Skin epidermis (tissue), 12 donors: ENCODE measurements at regions not wholly inside any gene's neighbourhood (a gene's known extent, or its start where the extent isn't known, plus 50 kb on each side); places are given as distances from the start of the nearest gene placed in this dataset.

ENCODE experiments used
- H3K27ac ChIP-seq, 21 experiments: fragments of 200-600 bp; sonication (generic) in 11 of 21; one replicate each; pipeline ENCODE4 v1.5.0; 2020; ENCODE audit warnings: mild to moderate bottlenecking in 3 of 21, inconsistent platforms in 2 of 21, moderate library complexity in 2 of 21
- H3K4me3 ChIP-seq, 7 experiments: fragments of 200-600 bp; sonication (generic) in 2 of 7; one replicate each; pipeline ENCODE4 v1.5.0; 2020; ENCODE audit warnings: inconsistent platforms in 2 of 7, mild to moderate bottlenecking in 2 of 7, moderate library complexity in 1 of 7

- peak overlapping the region in 1 of 21 experiments; percentile 81 for H3K27ac ChIP-seq
- no peak overlapping the region for H3K4me3 ChIP-seq
Observed at GRCh38 chr1:234929369-234929768, 199.3 kb downstream of the TOMM20 start.

DNA sequence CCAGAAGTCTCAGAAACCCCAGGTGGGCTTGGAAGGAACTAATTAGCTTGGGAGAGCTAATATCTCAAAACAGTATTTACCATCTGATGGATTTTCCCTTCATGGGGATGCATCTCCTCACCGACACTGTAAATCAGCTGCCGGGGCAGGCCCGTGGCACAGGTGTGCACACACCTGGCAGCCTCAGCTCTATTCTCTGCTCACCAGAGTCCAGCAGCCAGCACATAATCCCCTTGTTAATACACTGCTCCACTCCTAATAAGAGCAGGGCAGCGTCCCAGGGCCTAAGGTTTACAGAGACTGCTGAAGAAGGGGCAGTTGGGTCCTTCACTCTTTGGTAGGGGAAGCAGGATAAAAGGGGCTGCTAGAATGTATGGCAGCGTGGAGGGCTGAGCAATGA is 200.0 kb downstream of the TOMM20 start:
- no peak overlapping the region for H3K4me3 ChIP-seq
- H3K27ac ChIP-seq = peak overlapping the region in 2 of 21 experiments; percentile 2 to 81

- Histone ChIP-seq H3K27ac (peak overlapping the region in 2 of 21 experiments; percentile 2 to 81), H3K4me3 (no peak overlapping the region)
Observed at GRCh38 chr1:234927971-234928640, 200.5 kb downstream of the TOMM20 start.

DNA sequence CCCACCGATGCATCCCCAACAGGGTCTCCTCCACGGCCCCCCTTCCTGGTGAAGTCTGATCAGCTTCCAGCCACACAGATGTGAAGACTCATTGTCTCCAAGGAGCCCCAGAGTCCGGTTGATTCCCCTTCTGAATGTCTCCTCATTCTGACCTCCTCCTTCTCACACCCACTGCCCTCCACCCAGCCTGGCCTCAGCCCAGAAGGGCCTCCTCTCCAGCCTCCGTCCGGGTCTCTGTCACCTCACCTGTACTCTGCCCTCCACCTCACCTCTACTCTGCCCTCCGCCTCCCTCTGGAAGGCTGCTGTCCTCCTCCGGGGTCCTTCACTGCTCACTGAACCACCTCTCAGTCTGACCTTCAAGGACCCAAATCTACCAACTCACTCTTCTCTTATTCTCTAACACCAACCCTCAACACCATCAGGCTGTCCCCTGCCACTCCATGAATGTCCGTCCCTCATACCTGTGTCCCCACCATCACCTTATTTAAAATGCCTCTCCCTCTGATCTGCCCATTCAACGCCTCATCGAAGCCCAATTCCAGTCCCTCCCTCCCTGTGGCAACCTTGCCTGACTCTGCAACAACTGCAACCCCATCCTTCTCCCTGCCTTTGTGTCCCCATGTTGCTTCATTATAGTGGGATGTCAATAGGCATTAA is 201.2 kb downstream of the TOMM20 start:
- Histone ChIP-seq H3K27ac (peak overlapping the region in 19 of 21 experiments; percentile 3 to 89 (median 70)), H3K4me3 (no peak overlapping the region)

DNA sequence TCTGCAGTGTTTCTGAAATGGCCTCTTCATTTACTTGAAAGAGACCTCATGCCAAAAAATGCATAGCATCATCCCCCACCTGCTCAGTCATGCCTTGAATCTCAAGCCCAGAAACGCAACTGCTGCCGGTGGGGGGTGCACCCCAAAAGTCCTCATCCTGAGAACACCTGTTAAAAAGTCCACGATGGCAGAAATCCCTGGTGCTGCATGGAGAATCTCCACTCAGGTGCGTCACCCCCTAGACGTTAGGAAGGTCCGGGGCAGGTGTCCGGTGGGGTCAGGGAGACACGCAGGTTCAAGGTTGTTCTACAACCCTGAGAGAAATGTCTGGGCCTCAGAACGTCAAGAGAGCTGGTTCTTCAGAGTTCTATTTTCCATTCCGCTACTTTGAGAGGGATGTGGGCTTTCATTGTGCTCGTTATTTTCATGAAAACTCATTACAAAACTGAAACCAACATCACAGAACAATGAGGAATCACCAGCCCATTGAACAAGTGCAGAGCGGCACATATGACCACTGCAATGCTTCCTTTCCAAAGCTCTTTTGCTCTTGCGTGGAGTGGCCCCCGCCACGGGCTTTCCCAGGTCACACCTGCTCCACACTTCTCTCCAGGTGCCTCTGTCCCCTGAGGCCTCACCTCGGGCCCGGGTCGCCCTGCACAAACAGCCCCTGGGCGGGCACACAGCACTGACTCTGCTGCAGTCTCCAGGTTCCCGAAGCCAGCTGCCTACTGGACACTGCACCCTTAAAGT is 201.9 kb downstream of the TOMM20 start:
- Histone ChIP-seq H3K4me3 (peak overlapping the region in 1 of 7 experiments; percentile 5), H3K27ac (peak overlapping the region in 20 of 21 experiments; percentile 3 to 89 (median 72))

DNA sequence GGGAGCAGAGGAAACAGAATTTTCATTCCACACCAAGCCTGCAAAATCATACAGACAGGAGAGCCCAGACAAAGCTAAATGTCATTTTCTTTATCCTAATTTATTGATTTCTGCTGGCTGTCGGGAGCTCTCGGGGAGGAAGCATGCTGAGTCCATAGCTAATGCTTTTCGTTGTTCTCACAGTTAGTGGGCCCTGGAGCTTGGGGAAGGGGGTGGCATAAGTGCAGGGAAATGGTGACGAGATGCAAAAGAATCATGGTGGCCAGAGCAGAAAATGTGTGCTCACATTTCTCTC is 202.4 kb downstream of the TOMM20 start:
- Histone ChIP-seq H3K4me3 (no peak overlapping the region), H3K27ac (peak overlapping the region in 18 of 21 experiments; percentile 3 to 89 (median 72))

DNA sequence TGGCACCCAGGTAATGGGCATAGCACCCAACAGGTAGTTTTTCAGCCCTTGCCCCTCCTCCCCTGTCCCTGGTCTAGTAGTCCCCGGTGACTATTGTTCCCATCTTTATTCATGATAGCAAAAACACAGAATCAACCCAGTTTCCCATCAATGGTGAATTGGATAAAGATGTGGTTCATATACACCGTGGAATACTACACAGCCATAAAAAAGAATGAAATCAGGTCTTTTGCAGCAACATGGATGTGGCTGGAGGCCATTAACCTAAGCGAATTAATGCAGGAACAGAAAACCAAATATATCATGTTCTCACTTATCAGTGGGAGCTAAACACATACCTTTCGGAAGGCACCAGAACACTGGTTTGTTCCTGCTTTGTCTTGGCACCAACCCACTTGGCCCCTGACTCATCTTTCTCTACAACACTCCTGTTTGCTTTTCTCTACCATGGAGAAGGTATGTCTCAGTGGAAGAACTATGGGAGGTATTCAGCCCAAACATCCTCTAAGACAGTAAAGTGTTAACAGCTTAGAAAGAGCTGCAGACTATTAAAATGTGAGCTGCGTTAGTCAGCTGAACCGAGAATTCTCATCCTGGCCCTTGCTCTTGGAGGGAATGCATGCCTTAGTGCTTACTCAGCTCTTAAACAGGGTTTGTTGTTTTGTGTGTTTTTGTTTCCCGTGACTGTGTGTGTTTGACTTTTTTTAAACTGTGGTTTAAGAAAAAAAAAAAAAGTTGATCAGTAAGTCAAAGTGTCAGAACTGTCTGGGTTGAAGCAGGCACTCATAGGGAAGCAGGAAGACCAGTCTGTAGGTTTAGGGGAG is 203.0 kb downstream of the TOMM20 start:
- Histone ChIP-seq H3K4me3 (no peak overlapping the region), H3K27ac (peak overlapping the region in 20 of 21 experiments; percentile 16 to 89 (median 72))

- Histone ChIP-seq H3K27ac (peak overlapping the region in 17 of 21 experiments; percentile 13 to 89 (median 70)), H3K4me3 (no peak overlapping the region)
Observed at GRCh38 chr1:234924450-234925355, 203.9 kb downstream of the TOMM20 start.

GRCh38 chr1:234923626-234924025 is 205.0 kb downstream of the TOMM20 start:
- peak overlapping the region in 1 of 21 experiments; percentile 3 for H3K27ac ChIP-seq
- no peak overlapping the region for H3K4me3 ChIP-seq

DNA sequence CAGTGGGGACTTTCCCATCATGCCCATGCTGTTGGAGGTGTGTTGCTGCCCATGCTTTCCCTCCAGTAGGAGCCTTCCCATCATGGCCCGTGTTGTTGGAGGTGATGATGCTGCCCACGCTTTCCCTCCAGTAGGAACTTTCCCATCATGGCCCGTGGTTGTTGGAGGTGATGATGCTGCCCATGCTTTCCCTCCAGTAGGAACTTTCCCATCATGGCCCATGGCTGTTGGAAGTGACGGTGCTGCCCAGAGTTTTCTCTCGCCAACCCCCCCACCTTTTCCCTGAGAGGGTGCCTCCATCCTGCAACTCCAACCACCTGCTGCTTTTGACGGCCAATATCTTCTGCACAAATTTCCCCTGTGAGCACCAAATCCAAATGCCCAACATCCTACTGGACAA is 205.7 kb downstream of the TOMM20 start:
- Histone ChIP-seq H3K27ac (peak overlapping the region in 1 of 21 experiments; percentile 27), H3K4me3 (no peak overlapping the region)

DNA sequence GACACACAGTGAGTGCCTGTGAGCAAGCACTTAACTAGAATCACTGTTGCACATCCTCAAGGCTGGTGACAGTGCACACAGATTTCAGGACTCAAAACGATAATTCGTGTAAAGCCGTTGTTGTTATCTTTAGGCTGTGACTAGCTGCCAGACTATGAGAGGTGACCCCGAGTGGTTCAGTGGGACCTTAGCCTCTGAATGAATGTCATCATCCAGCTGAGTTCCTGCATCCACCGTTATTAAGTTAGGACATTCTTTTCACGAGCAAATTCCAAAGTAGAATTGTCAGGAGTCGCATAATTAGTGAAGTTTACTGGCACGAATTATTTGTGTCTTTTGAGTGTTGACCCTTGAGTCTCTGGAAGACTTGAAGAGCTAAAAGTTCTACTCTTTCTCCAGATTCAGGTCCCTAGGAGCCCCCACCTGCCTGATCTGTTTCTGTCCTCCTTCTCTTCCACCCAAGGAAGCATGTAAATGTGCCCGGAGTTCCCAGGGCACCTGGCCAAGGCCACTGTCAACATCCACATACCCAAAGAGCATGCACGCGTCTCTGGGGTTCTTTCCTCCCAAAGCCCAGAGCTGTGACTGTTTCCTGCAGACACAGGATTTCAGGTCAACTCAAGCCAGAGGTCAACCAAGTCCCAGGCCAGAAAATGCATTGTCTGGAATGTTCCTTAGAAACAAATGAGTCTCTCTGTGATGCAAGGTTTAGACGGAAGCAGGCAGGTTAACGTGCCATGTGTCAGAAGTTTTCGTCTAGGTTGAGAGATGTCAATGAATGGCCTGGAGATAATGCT is 207.2 kb downstream of the TOMM20 start:
- peak overlapping the region in 8 of 21 experiments; percentile 3 to 90 (median 59) for H3K27ac ChIP-seq
- H3K4me3 ChIP-seq = no peak overlapping the region

- Histone ChIP-seq H3K4me3 (no peak overlapping the region), H3K27ac (peak overlapping the region in 9 of 21 experiments; percentile 3 to 90 (median 46))
Observed at GRCh38 chr1:234920843-234921140, 207.8 kb downstream of the TOMM20 start.

GRCh38 chr1:234920136-234920842 is 208.3 kb downstream of the TOMM20 start:
- no peak overlapping the region for H3K4me3 ChIP-seq
- peak overlapping the region in 12 of 21 experiments; percentile 1 to 90 (median 73) for H3K27ac ChIP-seq

- Histone ChIP-seq H3K27ac (peak overlapping the region in 20 of 21 experiments; percentile 37 to 90 (median 74)), H3K4me3 (no peak overlapping the region)
Observed at GRCh38 chr1:234918961-234919761, 209.5 kb downstream of the TOMM20 start.

GRCh38 chr1:234918181-234918841 is 210.3 kb downstream of the TOMM20 start:
- Histone ChIP-seq H3K4me3 (no peak overlapping the region), H3K27ac (peak overlapping the region in 20 of 21 experiments; percentile 37 to 90 (median 74))
